IPS-18a (cell line): ENCODE measurements at regions not wholly inside any gene's neighbourhood (a gene's known extent, or its start where the extent isn't known, plus 50 kb on each side); places are given as distances from the start of the nearest gene placed in this dataset.

Experiments used
- H3K27ac ChIP-seq: one replicate; pipeline ENCODE4 v1.5.1; 2013; ENCODE audit warnings: low read length
- H3K27me3 ChIP-seq: one replicate; pipeline ENCODE4 v1.6.1; 2013; ENCODE audit warnings: mild to moderate bottlenecking, low read length; ENCODE audit not compliant: control insufficient read depth, insufficient read depth
- H3K36me3 ChIP-seq: one replicate; pipeline ENCODE4 v1.6.1; 2013; ENCODE audit warnings: low read depth, low read length; ENCODE audit not compliant: control insufficient read depth
- H3K4me1 ChIP-seq: one replicate; pipeline ENCODE4 v1.6.1; 2013; ENCODE audit warnings: low read depth, low read length; ENCODE audit not compliant: control insufficient read depth
- H3K4me3 ChIP-seq: one replicate; pipeline ENCODE4 v1.5.1; 2013; ENCODE audit warnings: low read length
- H3K9ac ChIP-seq: one replicate; pipeline ENCODE4 v1.6.1; 2013; ENCODE audit warnings: mild to moderate bottlenecking, low read length, moderate library complexity
- H3K9me3 ChIP-seq: one replicate; pipeline ENCODE4 v1.6.1; 2013; ENCODE audit warnings: low read depth, low read length; ENCODE audit not compliant: control insufficient read depth

- no peak overlapping the region for H3K4me3 ChIP-seq
- no peak overlapping the region for H3K27ac ChIP-seq
- no peaks in the 10 kb centered on the region for H3K27me3 ChIP-seq
- H3K9ac ChIP-seq, result no peak overlapping the region
- no peaks in the 10 kb centered on the region for H3K4me1 ChIP-seq
- no peaks in the 10 kb centered on the region for H3K9me3 ChIP-seq
- H3K36me3 ChIP-seq, result no peaks in the 10 kb centered on the region
These were observed 1191.0 kb upstream of the NCAM2 start for GRCh38 chr21:19807201-19807600.

- Histone ChIP-seq H3K4me1 (no peaks in the 10 kb centered on the region), H3K4me3 (no peak overlapping the region), H3K9me3 (no peaks in the 10 kb centered on the region), H3K36me3 (no peaks in the 10 kb centered on the region), H3K27me3 (no peaks in the 10 kb centered on the region), H3K9ac (no peak overlapping the region), H3K27ac (no peak overlapping the region)
These were observed 1187.4 kb upstream of the NCAM2 start for GRCh38 chr21:19810779-19811178.

- no peaks in the 10 kb centered on the region for H3K4me1 ChIP-seq
- H3K9me3 ChIP-seq, result no peaks in the 10 kb centered on the region
- H3K4me3 ChIP-seq, result no peak overlapping the region
- H3K27ac ChIP-seq, result no peak overlapping the region
- no peaks in the 10 kb centered on the region for H3K27me3 ChIP-seq
- no peaks in the 10 kb centered on the region for H3K36me3 ChIP-seq
- no peak overlapping the region for H3K9ac ChIP-seq
These were observed 1167.8 kb upstream of the NCAM2 start for GRCh38 chr21:19830446-19830845.

- no peaks in the 10 kb centered on the region for H3K4me1 ChIP-seq
- H3K9me3 ChIP-seq, result no peaks in the 10 kb centered on the region
- no peaks in the 10 kb centered on the region for H3K36me3 ChIP-seq
- no peaks in the 10 kb centered on the region for H3K27me3 ChIP-seq
- no peak overlapping the region for H3K9ac ChIP-seq
- H3K4me3 ChIP-seq, result no peak overlapping the region
- no peak overlapping the region for H3K27ac ChIP-seq
These were observed 1165.7 kb upstream of the NCAM2 start for GRCh38 chr21:19832551-19832950.

GRCh38 chr21:19833082-19833481 lies 1165.1 kb upstream of the NCAM2 start:
- Histone ChIP-seq H3K4me1 (no peaks in the 10 kb centered on the region), H3K27me3 (no peaks in the 10 kb centered on the region), H3K4me3 (no peak overlapping the region), H3K9ac (no peak overlapping the region), H3K36me3 (no peaks in the 10 kb centered on the region), H3K9me3 (no peaks in the 10 kb centered on the region), H3K27ac (no peak overlapping the region)

- no peaks in the 10 kb centered on the region for H3K36me3 ChIP-seq
- H3K4me3 ChIP-seq, result no peak overlapping the region
- H3K9ac ChIP-seq, result no peak overlapping the region
- no peak overlapping the region for H3K27ac ChIP-seq
- H3K27me3 ChIP-seq, result no peaks in the 10 kb centered on the region
- H3K9me3 ChIP-seq, result no peaks in the 10 kb centered on the region
- no peaks in the 10 kb centered on the region for H3K4me1 ChIP-seq
These were observed 1155.6 kb upstream of the NCAM2 start for GRCh38 chr21:19842601-19843000.

DNA sequence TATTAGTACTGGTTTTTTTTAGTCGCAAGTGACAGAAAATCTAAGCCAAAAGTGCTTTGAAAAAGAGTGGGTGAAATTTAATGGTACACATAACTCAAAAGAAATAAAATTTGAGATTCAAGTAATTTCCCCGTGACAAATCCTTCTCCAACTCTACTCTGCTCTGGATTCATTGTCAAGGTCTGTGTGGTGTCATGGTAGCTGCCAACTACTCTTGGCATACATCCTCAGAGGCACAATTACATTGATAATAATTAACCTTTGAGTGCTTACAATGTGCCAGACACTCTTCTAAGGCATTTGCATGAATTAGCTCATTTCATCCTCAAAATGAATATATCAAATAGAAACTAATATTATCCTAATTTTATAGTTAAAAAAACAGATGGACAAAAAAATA lies 1153.9 kb upstream of the NCAM2 start:
- H3K36me3 ChIP-seq, result no peaks in the 10 kb centered on the region
- no peak overlapping the region for H3K27ac ChIP-seq
- no peaks in the 10 kb centered on the region for H3K4me1 ChIP-seq
- no peak overlapping the region for H3K4me3 ChIP-seq
- H3K9ac ChIP-seq, result no peak overlapping the region
- no peaks in the 10 kb centered on the region for H3K9me3 ChIP-seq
- no peaks in the 10 kb centered on the region for H3K27me3 ChIP-seq

DNA sequence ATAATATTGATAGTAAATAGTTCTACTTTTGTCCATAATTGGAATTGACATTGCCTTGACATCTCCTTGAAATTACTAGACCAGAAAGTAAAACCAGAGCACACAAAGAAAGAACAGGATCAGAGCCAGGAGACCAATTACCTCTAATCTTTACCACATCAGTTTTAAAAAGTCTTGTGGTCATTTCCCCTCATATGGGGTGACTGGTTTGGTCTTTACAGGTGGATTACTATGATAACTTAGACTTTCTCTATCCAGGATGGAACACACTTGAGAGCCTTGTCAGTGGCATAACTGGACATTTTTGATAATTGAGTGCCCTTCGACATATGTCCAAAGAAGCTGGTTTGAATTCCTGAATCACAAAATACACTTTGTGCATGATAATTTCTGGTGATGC lies 1148.1 kb upstream of the NCAM2 start:
- Histone ChIP-seq H3K27ac (no peak overlapping the region), H3K36me3 (no peaks in the 10 kb centered on the region), H3K9me3 (no peaks in the 10 kb centered on the region), H3K4me1 (no peaks in the 10 kb centered on the region), H3K27me3 (no peaks in the 10 kb centered on the region), H3K9ac (no peak overlapping the region), H3K4me3 (no peak overlapping the region)

DNA sequence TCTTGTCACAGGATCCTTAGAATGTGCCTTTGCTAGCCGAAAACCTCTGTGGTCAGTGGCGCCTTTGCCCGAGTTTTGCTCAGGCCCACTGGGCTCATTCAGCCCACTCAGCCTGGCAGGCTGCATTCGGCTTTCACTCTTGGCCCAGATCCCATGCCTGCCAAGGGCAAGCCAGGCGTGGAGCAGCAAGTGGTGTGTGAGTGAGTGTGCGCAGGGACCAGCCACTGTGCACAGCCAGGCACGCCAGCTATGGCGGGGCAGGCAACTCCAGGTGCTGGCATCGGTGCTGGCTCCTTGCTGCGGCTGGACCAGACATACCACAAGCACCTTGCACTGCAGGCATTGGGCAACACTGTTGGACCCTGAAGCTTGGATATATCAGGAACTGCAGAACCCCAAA lies 1145.1 kb upstream of the NCAM2 start:
- Histone ChIP-seq H3K27ac (no peak overlapping the region), H3K36me3 (no peaks in the 10 kb centered on the region), H3K4me1 (no peaks in the 10 kb centered on the region), H3K9me3 (no peaks in the 10 kb centered on the region), H3K9ac (no peak overlapping the region), H3K4me3 (no peak overlapping the region), H3K27me3 (no peaks in the 10 kb centered on the region)

- no peaks in the 10 kb centered on the region for H3K27me3 ChIP-seq
- H3K9me3 ChIP-seq, result no peaks in the 10 kb centered on the region
- H3K4me1 ChIP-seq, result no peaks in the 10 kb centered on the region
- H3K27ac ChIP-seq, result no peak overlapping the region
- H3K4me3 ChIP-seq, result no peak overlapping the region
- H3K36me3 ChIP-seq, result no peaks in the 10 kb centered on the region
- H3K9ac ChIP-seq, result no peak overlapping the region
These were observed 1144.3 kb upstream of the NCAM2 start for GRCh38 chr21:19853709-19854575.

- H3K4me1 ChIP-seq, result no peaks in the 10 kb centered on the region
- no peaks in the 10 kb centered on the region for H3K9me3 ChIP-seq
- no peak overlapping the region for H3K4me3 ChIP-seq
- H3K27me3 ChIP-seq, result no peaks in the 10 kb centered on the region
- no peak overlapping the region for H3K27ac ChIP-seq
- H3K9ac ChIP-seq, result no peak overlapping the region
- no peaks in the 10 kb centered on the region for H3K36me3 ChIP-seq
These were observed 1142.7 kb upstream of the NCAM2 start for GRCh38 chr21:19855522-19855921.

DNA sequence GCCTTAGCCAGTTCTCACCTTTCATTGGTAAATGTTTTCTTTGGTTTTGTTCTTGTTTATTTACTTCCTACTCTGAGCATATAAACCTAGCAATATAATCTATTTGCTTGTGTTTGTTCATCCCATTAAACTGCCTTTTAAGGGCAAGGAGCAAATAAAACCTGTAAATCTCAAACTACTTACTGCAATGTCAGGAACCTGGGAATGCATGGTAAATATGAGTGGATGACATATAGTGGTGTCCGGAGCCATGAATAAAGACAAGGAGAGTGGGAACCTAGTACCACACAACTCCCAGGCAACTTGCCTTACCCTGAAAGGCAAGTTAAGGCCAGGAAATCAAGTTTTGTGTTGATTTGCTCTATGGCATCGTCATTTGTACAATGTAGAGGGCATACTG lies 1133.7 kb upstream of the NCAM2 start:
- Histone ChIP-seq H3K4me3 (no peak overlapping the region), H3K36me3 (no peaks in the 10 kb centered on the region), H3K27me3 (no peaks in the 10 kb centered on the region), H3K27ac (no peak overlapping the region), H3K4me1 (peaks cover 5% of the 10 kb centered on the region), H3K9me3 (no peaks in the 10 kb centered on the region), H3K9ac (no peak overlapping the region)
